ENCODE measurements at regions not wholly inside any gene's neighbourhood (a gene's known extent, or its start where the extent isn't known, plus 50 kb on each side); places are given as distances from the start of the nearest gene placed in this dataset.

DNA sequence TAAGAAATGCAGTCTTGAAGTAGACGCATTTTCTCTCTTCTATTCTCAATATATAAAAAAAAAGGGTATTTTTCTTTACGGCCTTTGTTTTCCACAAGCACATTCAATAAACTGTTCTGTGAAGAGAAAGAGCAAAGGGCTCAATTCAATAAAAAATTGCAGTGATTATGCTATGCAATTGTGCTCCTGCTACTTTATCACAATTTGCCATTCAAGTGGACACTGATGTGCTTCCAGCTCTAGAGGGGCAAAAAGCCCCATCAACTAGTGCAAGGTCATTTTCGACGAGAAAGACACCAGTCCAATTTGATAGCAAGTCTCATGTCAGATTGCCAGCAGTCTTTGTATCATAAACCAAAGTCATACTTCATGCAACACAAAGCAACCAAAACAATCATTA lies 82.6 kb upstream of the THSD7A start:
- no peak overlapping the region for H3K14ac ChIP-seq (ENCODE audit: insufficient read depth, low read length)
- H2BK20ac ChIP-seq (ENCODE audit: low read depth, low read length, poor library complexity, severe bottlenecking), result no peak overlapping the region
- H3K9me3 Mint-ChIP-seq, result peaks cover 0 to 6% of the 10 kb centered on the region in 2 experiments; a peak in 1 of 5 replicates
- H3K4me1 Mint-ChIP-seq, result peaks cover 6 to 8% of the 10 kb centered on the region in 2 experiments
- no peak overlapping the region for H3K4ac ChIP-seq (ENCODE audit: low read depth, low read length)
- no peaks in the 10 kb centered on the region for H3K79me1 ChIP-seq (ENCODE audit: insufficient read depth, low read depth, low read length, poor library complexity, severe bottlenecking)
- H4K91ac ChIP-seq (ENCODE audit: insufficient read length, low read depth, low read length), result no peak overlapping the region
- H3K27me3 Mint-ChIP-seq (ENCODE audit: low read depth), result no peaks in the 10 kb centered on the region
- no peaks in the 10 kb centered on the region for H3K27me3 ChIP-seq (ENCODE audit: insufficient read depth, low read length)
- H3K4me1 ChIP-seq (ENCODE audit: insufficient read depth, low read length), result peaks cover 4% of the 10 kb centered on the region; the same call in 1 of the 2 replicates
- H3K36me3 Mint-ChIP-seq (ENCODE audit: insufficient read depth in 1 of 3, low read depth in 3 of 3), result peaks cover 0 to 9% (median 0%) of the 10 kb centered on the region in 3 experiments; a peak in 2 of 7 replicates
- WGBS (ENCODE audit: extremely low coverage, insufficient read length, low lambda C conversion rate), result no CpG with 5 or more reads among the region's 4 CpGs
- H3K27ac ChIP-seq (ENCODE audit: insufficient read length, low read depth, low read length), result no peak overlapping the region
- H4K5ac ChIP-seq (ENCODE audit: insufficient read length, low read depth, low read length), result no peak overlapping the region
- DNase-seq, result no peak
- H2AFZ ChIP-seq (ENCODE audit: low read length), result no peak overlapping the region
- H3K9ac ChIP-seq (ENCODE audit: extremely low read depth, insufficient read length, low read length), result no peak overlapping the region
- H3K18ac ChIP-seq (ENCODE audit: insufficient read length, low read depth, low read length), result no peak overlapping the region
- no peak overlapping the region for H2BK15ac ChIP-seq (ENCODE audit: low read depth, low read length)
- no peak overlapping the region for H3K56ac ChIP-seq (ENCODE audit: insufficient read length, low read depth, low read length)
- no peaks in the 10 kb centered on the region for H3K9me3 ChIP-seq (ENCODE audit: control insufficient read depth, low read depth, low read length)
- H3K79me2 ChIP-seq (ENCODE audit: insufficient read depth, low read length), result no peaks in the 10 kb centered on the region
- TF ChIP-seq, protein P1, sequence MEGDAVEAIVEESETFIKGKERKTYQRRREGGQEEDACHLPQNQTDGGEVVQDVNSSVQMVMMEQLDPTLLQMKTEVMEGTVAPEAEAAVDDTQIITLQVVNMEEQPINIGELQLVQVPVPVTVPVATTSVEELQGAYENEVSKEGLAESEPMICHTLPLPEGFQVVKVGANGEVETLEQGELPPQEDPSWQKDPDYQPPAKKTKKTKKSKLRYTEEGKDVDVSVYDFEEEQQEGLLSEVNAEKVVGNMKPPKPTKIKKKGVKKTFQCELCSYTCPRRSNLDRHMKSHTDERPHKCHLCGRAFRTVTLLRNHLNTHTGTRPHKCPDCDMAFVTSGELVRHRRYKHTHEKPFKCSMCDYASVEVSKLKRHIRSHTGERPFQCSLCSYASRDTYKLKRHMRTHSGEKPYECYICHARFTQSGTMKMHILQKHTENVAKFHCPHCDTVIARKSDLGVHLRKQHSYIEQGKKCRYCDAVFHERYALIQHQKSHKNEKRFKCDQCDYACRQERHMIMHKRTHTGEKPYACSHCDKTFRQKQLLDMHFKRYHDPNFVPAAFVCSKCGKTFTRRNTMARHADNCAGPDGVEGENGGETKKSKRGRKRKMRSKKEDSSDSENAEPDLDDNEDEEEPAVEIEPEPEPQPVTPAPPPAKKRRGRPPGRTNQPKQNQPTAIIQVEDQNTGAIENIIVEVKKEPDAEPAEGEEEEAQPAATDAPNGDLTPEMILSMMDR (conservative IDR thresholded peaks at IDR 0.05), result no peak
- no peak overlapping the region for H3K23ac ChIP-seq (ENCODE audit: insufficient read length, low read depth, low read length)
- H4K20me1 ChIP-seq (ENCODE audit: control insufficient read depth, insufficient read depth, insufficient read length), result no peaks in the 10 kb centered on the region
- H3T11ph ChIP-seq (ENCODE audit: low read length), result no peak overlapping the region
- H2AK5ac ChIP-seq (ENCODE audit: insufficient read length, low read length), result no peak overlapping the region
- no peak overlapping the region for H2BK12ac ChIP-seq (ENCODE audit: insufficient read length, low read depth, low read length)
- H3K4me3 Mint-ChIP-seq, result no peak overlapping the region
- H3K23me2 ChIP-seq (ENCODE audit: insufficient read length, low read depth, low read length, poor library complexity, severe bottlenecking), result no peaks in the 10 kb centered on the region
- H4K8ac ChIP-seq (replicated peaks; ENCODE audit: insufficient read length, low read depth, low read length), result no peak overlapping the region
- H2BK5ac ChIP-seq (ENCODE audit: insufficient read length, low read length), result no peak overlapping the region
- H3K27ac Mint-ChIP-seq, result no peak overlapping the region
- H3K4me2 ChIP-seq (ENCODE audit: insufficient read depth, insufficient read length, low read length), result no peak overlapping the region
- no peak overlapping the region for H2BK120ac ChIP-seq (ENCODE audit: low read depth, low read length, poor library complexity, severe bottlenecking)

Measured in H9 (cell line).